ENCODE measurements at regions not wholly inside any gene's neighbourhood (a gene's known extent, or its start where the extent isn't known, plus 50 kb on each side); places are given as distances from the start of the nearest gene placed in this dataset.
A peak's percentile ranks its signal among the peaks of the same experiment; 100 is the strongest.

GRCh38 chr1:219716611-219717114, 103.8 kb upstream of the ZC3H11B start:
- H3F3A ChIP-seq (ENCODE audit: insufficient read depth) = no peaks in the 10 kb centered on the region
- no peak for DNase-seq
- no peaks in the 10 kb centered on the region for H3K9me3 ChIP-seq (ENCODE audit: low read depth)
- H3K27me3 ChIP-seq (replicated peaks; ENCODE audit: insufficient read depth) = no peaks in the 10 kb centered on the region
- no peak overlapping the region for H3K27ac ChIP-seq
- no peak overlapping the region for H2AFZ ChIP-seq
- TF ChIP-seq EZH2phosphoT487 (IDR thresholded peaks at IDR 0.05; ENCODE audit: insufficient read depth, low read depth) = no peak
- no peak for TF ChIP-seq EZH2 (IDR thresholded peaks at IDR 0.05; ENCODE audit: insufficient read depth, poor library complexity, severe bottlenecking)
- H3K9ac ChIP-seq = no peak overlapping the region
- H3K4me3 ChIP-seq = no peak overlapping the region
- no peaks in the 10 kb centered on the region for H3K9me2 ChIP-seq (ENCODE audit: insufficient read depth)
- H3K4me1 ChIP-seq (ENCODE audit: insufficient read depth) = no peaks in the 10 kb centered on the region
- WGBS, 2 experiments (ENCODE audit: low coverage in 1 of 2, low lambda C conversion rate in 2 of 2, missing lambda C conversion rate in 2 of 2) = 89 to 94% methylated on average over 3 of the region's 3 CpGs
- no peaks in the 10 kb centered on the region for H3K36me3 ChIP-seq (ENCODE audit: low read depth)
- no peaks in the 10 kb centered on the region for H4K20me1 ChIP-seq (ENCODE audit: insufficient read depth)
- in situ Hi-C loops (cut with MboI) = no loop called here
- no peak overlapping the region for H3K4me2 ChIP-seq (ENCODE audit: unreplicated experiment)
- H3K79me2 ChIP-seq (ENCODE audit: insufficient read depth) = no peaks in the 10 kb centered on the region

GRCh38 chr1:219713981-219714381, 101.1 kb upstream of the ZC3H11B start:
- H3K9me2 ChIP-seq (ENCODE audit: insufficient read depth) = no peaks in the 10 kb centered on the region
- H3F3A ChIP-seq (ENCODE audit: insufficient read depth) = 0 out of 2 replicates have a peak, but pooled peaks cover 6% of the 10 kb centered on the region
- H2AFZ ChIP-seq = no peak overlapping the region
- H4K20me1 ChIP-seq (ENCODE audit: insufficient read depth) = no peaks in the 10 kb centered on the region
- no peaks in the 10 kb centered on the region; the same call in 1 of the 2 replicates for H3K27me3 ChIP-seq (replicated peaks; ENCODE audit: insufficient read depth)
- in situ Hi-C loops (cut with MboI) = no loop called here
- no peak overlapping the region for H3K4me3 ChIP-seq
- H3K36me3 ChIP-seq (ENCODE audit: low read depth) = no peaks in the 10 kb centered on the region
- WGBS, 2 experiments (ENCODE audit: low coverage in 1 of 2, low lambda C conversion rate in 2 of 2, missing lambda C conversion rate in 2 of 2) = 79 to 83% methylated on average over 4 of the region's 4 CpGs
- no peaks in the 10 kb centered on the region for H3K9me3 ChIP-seq (ENCODE audit: low read depth)
- no peaks in the 10 kb centered on the region for H3K4me1 ChIP-seq (ENCODE audit: insufficient read depth)
- no peak for DNase-seq
- no peak overlapping the region for H3K9ac ChIP-seq
- TF ChIP-seq EZH2 (IDR thresholded peaks at IDR 0.05; ENCODE audit: insufficient read depth, poor library complexity, severe bottlenecking) = no peak
- TF ChIP-seq EZH2phosphoT487 (IDR thresholded peaks at IDR 0.05; ENCODE audit: insufficient read depth, low read depth) = no peak
- H3K27ac ChIP-seq = no peak overlapping the region
- H3K79me2 ChIP-seq (ENCODE audit: insufficient read depth) = no peaks in the 10 kb centered on the region
- no peak overlapping the region for H3K4me2 ChIP-seq (ENCODE audit: unreplicated experiment)

- H3K27ac ChIP-seq = no peak overlapping the region
- H3F3A ChIP-seq (ENCODE audit: insufficient read depth) = 0 out of 2 replicates have a peak, but pooled peaks cover 6% of the 10 kb centered on the region
- WGBS, 2 experiments (ENCODE audit: low coverage in 1 of 2, low lambda C conversion rate in 2 of 2, missing lambda C conversion rate in 2 of 2) = 67 to 69% methylated on average over 4 of the region's 4 CpGs
- H3K9ac ChIP-seq = no peak overlapping the region
- peaks cover 8% of the 10 kb centered on the region for H3K27me3 ChIP-seq (replicated peaks; ENCODE audit: insufficient read depth)
- H3K4me1 ChIP-seq (ENCODE audit: insufficient read depth) = no peaks in the 10 kb centered on the region
- no peak overlapping the region for H2AFZ ChIP-seq
- no peak overlapping the region for H3K4me3 ChIP-seq
- no peak for DNase-seq
- no peaks in the 10 kb centered on the region for H3K36me3 ChIP-seq (ENCODE audit: low read depth)
- no peaks in the 10 kb centered on the region for H4K20me1 ChIP-seq (ENCODE audit: insufficient read depth)
- H3K4me2 ChIP-seq (ENCODE audit: unreplicated experiment) = no peak overlapping the region
- in situ Hi-C loops (cut with MboI) = no loop called here
- TF ChIP-seq EZH2phosphoT487 (IDR thresholded peaks at IDR 0.05; ENCODE audit: insufficient read depth, low read depth) (no peak), EZH2 (IDR thresholded peaks at IDR 0.05; ENCODE audit: insufficient read depth, poor library complexity, severe bottlenecking) (no peak)
- no peaks in the 10 kb centered on the region for H3K79me2 ChIP-seq (ENCODE audit: insufficient read depth)
- no peaks in the 10 kb centered on the region for H3K9me3 ChIP-seq (ENCODE audit: low read depth)
- H3K9me2 ChIP-seq (ENCODE audit: insufficient read depth) = no peaks in the 10 kb centered on the region
Observed at GRCh38 chr1:219712506-219712905, 99.6 kb upstream of the ZC3H11B start.

- no peak overlapping the region for H3K4me3 ChIP-seq
- peaks cover 8% of the 10 kb centered on the region for H3K27me3 ChIP-seq (replicated peaks; ENCODE audit: insufficient read depth)
- no peaks in the 10 kb centered on the region for H3K36me3 ChIP-seq (ENCODE audit: low read depth)
- DNase-seq = peak; percentile 81
- H3K9me3 ChIP-seq (ENCODE audit: low read depth) = no peaks in the 10 kb centered on the region
- H3F3A ChIP-seq (ENCODE audit: insufficient read depth) = 0 out of 2 replicates have a peak, but pooled peaks cover 6% of the 10 kb centered on the region
- no peaks in the 10 kb centered on the region for H4K20me1 ChIP-seq (ENCODE audit: insufficient read depth)
- H3K4me1 ChIP-seq (ENCODE audit: insufficient read depth) = no peaks in the 10 kb centered on the region
- no peaks in the 10 kb centered on the region for H3K79me2 ChIP-seq (ENCODE audit: insufficient read depth)
- TF ChIP-seq EZH2 (IDR thresholded peaks at IDR 0.05; ENCODE audit: insufficient read depth, poor library complexity, severe bottlenecking) (no peak), EZH2phosphoT487 (IDR thresholded peaks at IDR 0.05; ENCODE audit: insufficient read depth, low read depth) (no peak)
- in situ Hi-C loops (cut with MboI) = no loop called here
- H3K9me2 ChIP-seq (ENCODE audit: insufficient read depth) = no peaks in the 10 kb centered on the region
- no peak overlapping the region for H3K9ac ChIP-seq
- no peak overlapping the region for H3K4me2 ChIP-seq (ENCODE audit: unreplicated experiment)
- no peak overlapping the region for H3K27ac ChIP-seq
- 42 to 50% methylated on average over 6 of the region's 6 CpGs for WGBS, 2 experiments (ENCODE audit: low coverage in 1 of 2, low lambda C conversion rate in 2 of 2, missing lambda C conversion rate in 2 of 2)
- H2AFZ ChIP-seq = no peak overlapping the region
Observed at GRCh38 chr1:219710529-219711194, 97.8 kb upstream of the ZC3H11B start.
